Type B pancreatic cell (in vitro differentiated cells): ENCODE measurements at regions not wholly inside any gene's neighbourhood (a gene's known extent, or its start where the extent isn't known, plus 50 kb on each side); places are given as distances from the start of the nearest gene placed in this dataset.

Source experiments
- DNase-seq: peaks from one replicate; pipeline ENCODE4 v3.0.0; 2021; ENCODE audit warnings: mixed read lengths; ENCODE audit not compliant: unreplicated experiment; ENCODE audit errors: extremely low spot score
- H3K27ac Mint-ChIP-seq: 2 replicates; pipeline ENCODE4 v1.8.0; 2021; ENCODE audit warnings: mild to moderate bottlenecking, mixed read lengths
- H3K27me3 Mint-ChIP-seq: 2 replicates; pipeline ENCODE4 v1.8.0; 2021; ENCODE audit warnings: mixed read lengths
- H3K36me3 Mint-ChIP-seq: 2 replicates; pipeline ENCODE4 v1.8.0; 2021; ENCODE audit warnings: mixed read lengths
- H3K4me1 Mint-ChIP-seq: one replicate; pipeline ENCODE4 v1.8.0; 2021; ENCODE audit warnings: mixed read lengths; ENCODE audit not compliant: unreplicated experiment
- H3K4me3 Mint-ChIP-seq: 2 replicates; pipeline ENCODE4 v1.8.0; 2021; ENCODE audit warnings: mild to moderate bottlenecking, mixed read lengths
- H3K9me3 Mint-ChIP-seq: 2 replicates; pipeline ENCODE4 v1.8.0; 2021; ENCODE audit warnings: mixed read lengths
- CTCF ChIP-seq: fragments of 200-600 bp; sonication (generic); conservative IDR thresholded peaks from 2 replicates; pipeline ENCODE4 v1.5.0; 2021; ENCODE audit warnings: antibody characterized with exemption, mild to moderate bottlenecking

- no peaks in the 10 kb centered on the region for H3K36me3 Mint-ChIP-seq
- H3K4me1 Mint-ChIP-seq: no peaks in the 10 kb centered on the region
- no peaks in the 10 kb centered on the region for H3K9me3 Mint-ChIP-seq
- no peak overlapping the region for H3K27ac Mint-ChIP-seq
- H3K27me3 Mint-ChIP-seq: no peaks in the 10 kb centered on the region
- TF ChIP-seq CTCF: no peak
- no peak for DNase-seq
- H3K4me3 Mint-ChIP-seq: no peak overlapping the region
These were observed 64.0 kb downstream of the CHST2 start for GRCh38 chr3:143183665-143183964.

- no peaks in the 10 kb centered on the region for H3K27me3 Mint-ChIP-seq
- H3K9me3 Mint-ChIP-seq: no peaks in the 10 kb centered on the region
- no peaks in the 10 kb centered on the region for H3K36me3 Mint-ChIP-seq
- TF ChIP-seq CTCF: no peak
- no peak for DNase-seq
- H3K4me3 Mint-ChIP-seq: no peak overlapping the region
- no peaks in the 10 kb centered on the region for H3K4me1 Mint-ChIP-seq
- H3K27ac Mint-ChIP-seq: no peak overlapping the region
These were observed 64.5 kb downstream of the CHST2 start for GRCh38 chr3:143184099-143184498.

- Mint-ChIP-seq H3K9me3 (no peaks in the 10 kb centered on the region), H3K27ac (no peak overlapping the region), H3K4me1 (no peaks in the 10 kb centered on the region), H3K36me3 (no peaks in the 10 kb centered on the region), H3K4me3 (no peak overlapping the region), H3K27me3 (no peaks in the 10 kb centered on the region)
- DNase-seq: no peak
- no peak for TF ChIP-seq CTCF
These were observed 65.8 kb downstream of the CHST2 start for GRCh38 chr3:143185401-143185800.

GRCh38 chr3:143187111-143187510, 67.5 kb downstream of the CHST2 start:
- no peak for TF ChIP-seq CTCF
- no peak for DNase-seq
- Mint-ChIP-seq H3K36me3 (no peaks in the 10 kb centered on the region), H3K9me3 (no peaks in the 10 kb centered on the region), H3K27ac (no peak overlapping the region), H3K27me3 (peaks cover 4% of the 10 kb centered on the region), H3K4me3 (no peak overlapping the region), H3K4me1 (no peaks in the 10 kb centered on the region)

GRCh38 chr3:143188881-143189280, 69.3 kb downstream of the CHST2 start:
- Mint-ChIP-seq H3K27me3 (peaks cover 4% of the 10 kb centered on the region), H3K9me3 (no peaks in the 10 kb centered on the region), H3K4me3 (no peak overlapping the region), H3K4me1 (no peaks in the 10 kb centered on the region), H3K27ac (no peak overlapping the region), H3K36me3 (no peaks in the 10 kb centered on the region)
- TF ChIP-seq CTCF: no peak
- no peak for DNase-seq

- no peak overlapping the region for H3K27ac Mint-ChIP-seq
- no peaks in the 10 kb centered on the region for H3K9me3 Mint-ChIP-seq
- peaks cover 4% of the 10 kb centered on the region for H3K27me3 Mint-ChIP-seq
- no peak for DNase-seq
- TF ChIP-seq CTCF: no peak
- no peaks in the 10 kb centered on the region for H3K4me1 Mint-ChIP-seq
- no peak overlapping the region for H3K4me3 Mint-ChIP-seq
- no peaks in the 10 kb centered on the region for H3K36me3 Mint-ChIP-seq
These were observed 70.5 kb downstream of the CHST2 start for GRCh38 chr3:143190101-143190500.
